NCI-H510A (cell line): ENCODE measurements at regions not wholly inside any gene's neighbourhood (a gene's known extent, or its start where the extent isn't known, plus 50 kb on each side); places are given as distances from the start of the nearest gene placed in this dataset.
"Not testable (repeated sequence)": the region's sequence is repeated elsewhere in the genome, so short reads cannot be mapped to it uniquely, and the experiment has no call there.

Experiments used
- DNase-seq: peaks from one replicate; lab custom pipeline; 2025; lab: John Stamatoyannopoulos, UW

- DNase-seq = no peak
Observed at GRCh38 chr4:117560329-117560728, 474.0 kb upstream of the NDST3 start.

GRCh38 chr4:117574085-117574484 is 460.2 kb upstream of the NDST3 start:
- no peak for DNase-seq

DNA sequence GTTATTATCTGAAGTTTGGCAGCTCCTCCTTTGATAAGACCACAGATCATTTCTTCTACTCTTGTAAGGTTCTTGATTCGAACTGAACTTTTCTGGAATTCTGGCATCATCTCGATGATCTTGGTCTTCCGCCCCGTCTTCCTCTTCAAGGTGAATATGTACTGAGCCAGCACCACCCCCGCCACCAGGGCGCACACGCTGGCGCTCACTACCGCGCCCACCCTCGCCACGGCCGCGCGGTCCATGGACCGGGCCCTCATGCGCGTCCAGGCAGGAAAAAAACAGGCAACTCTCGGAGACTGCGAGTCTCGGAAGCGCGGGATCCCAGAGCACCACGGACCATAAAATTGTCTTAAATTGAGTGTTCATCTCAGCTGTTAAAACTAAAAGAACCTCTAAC is 458.4 kb upstream of the NDST3 start:
- DNase-seq = no peak

GRCh38 chr4:117577686-117578311 is 456.5 kb upstream of the NDST3 start:
- no peak for DNase-seq

DNA sequence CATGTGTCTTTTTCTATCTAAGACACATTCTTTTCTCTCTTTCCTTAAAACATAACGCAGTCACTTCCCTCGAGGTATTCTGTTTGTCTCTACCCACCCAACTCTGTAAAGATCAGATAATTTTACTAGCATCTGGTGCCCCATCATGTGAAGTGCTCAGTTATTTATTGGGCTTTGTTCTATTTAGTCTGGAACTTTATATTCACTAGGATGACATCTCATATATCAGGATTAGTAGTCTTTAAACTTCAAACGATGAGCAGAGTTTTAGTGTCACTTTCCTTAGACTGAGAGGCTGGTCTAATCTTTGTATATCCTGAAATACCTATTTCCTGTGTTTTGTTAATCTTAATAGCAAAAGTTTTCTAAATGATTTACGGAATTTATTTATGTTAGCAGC is 445.5 kb upstream of the NDST3 start:
- no peak for DNase-seq

- DNase-seq = no peak
Observed at GRCh38 chr4:117596917-117597480, 437.3 kb upstream of the NDST3 start.

GRCh38 chr4:117599393-117599792 is 434.9 kb upstream of the NDST3 start:
- DNase-seq = not testable (repeated sequence)

GRCh38 chr4:117600936-117601335 is 433.4 kb upstream of the NDST3 start:
- not testable (repeated sequence) for DNase-seq

- no peak for DNase-seq
Observed at GRCh38 chr4:117610706-117611308, 423.5 kb upstream of the NDST3 start.

DNA sequence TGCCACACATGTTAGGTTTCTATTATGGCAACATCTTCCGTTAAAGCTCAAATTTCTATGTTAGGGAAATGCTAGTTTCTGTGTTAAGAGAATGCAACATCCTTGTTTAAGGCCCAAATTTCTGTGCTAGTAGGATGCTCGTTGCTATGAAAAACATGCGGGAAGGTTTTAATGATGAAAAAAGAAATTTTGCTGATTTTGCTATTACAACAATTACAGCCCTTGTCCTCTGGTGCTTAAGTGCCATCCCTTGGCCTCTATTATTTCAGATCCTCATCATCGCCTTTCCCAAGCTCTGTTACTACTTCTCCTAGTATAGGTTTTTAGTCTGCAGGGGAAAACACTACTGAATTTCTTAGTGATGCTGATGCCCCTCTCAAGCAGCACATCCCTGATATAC is 412.6 kb upstream of the NDST3 start:
- no peak for DNase-seq

DNA sequence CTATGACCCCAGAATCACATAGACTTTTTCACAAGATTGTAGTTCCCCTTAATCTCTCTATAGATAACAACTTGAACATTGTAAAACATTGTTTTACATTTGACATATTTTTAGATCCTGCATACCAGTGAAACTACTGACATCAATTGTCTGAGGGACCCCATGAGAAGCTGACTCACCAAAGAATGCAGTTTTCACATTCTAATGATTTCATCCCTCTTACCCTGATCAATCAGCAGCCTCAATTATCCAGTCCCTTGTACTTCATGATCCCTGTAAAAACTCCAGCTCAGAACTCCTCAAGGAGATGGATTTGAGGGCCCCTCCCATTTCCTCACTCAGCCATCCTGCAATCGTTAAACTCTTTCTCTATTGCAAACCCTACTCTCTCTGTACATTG is 411.0 kb upstream of the NDST3 start:
- DNase-seq = no peak

GRCh38 chr4:117626664-117627063 is 407.6 kb upstream of the NDST3 start:
- DNase-seq = no peak

DNA sequence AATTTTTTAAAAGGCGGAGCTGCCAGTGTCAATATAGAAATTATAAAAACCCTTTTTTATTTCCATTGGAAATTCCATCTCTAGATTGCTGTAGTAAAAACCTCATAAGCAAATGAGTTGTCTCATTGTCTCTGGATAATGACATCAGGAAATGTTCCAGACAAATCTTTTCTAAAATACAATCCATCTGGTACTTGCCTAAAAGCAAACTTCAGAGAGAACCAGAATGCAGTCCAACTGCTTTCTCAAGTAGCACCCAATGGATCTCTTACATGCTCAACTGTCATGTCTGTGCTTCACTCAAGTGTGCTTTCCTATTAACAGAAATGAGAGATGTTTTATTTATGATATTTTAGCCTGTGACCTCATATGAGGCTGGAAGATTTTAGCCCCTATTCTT is 399.6 kb upstream of the NDST3 start:
- no peak for DNase-seq

DNA sequence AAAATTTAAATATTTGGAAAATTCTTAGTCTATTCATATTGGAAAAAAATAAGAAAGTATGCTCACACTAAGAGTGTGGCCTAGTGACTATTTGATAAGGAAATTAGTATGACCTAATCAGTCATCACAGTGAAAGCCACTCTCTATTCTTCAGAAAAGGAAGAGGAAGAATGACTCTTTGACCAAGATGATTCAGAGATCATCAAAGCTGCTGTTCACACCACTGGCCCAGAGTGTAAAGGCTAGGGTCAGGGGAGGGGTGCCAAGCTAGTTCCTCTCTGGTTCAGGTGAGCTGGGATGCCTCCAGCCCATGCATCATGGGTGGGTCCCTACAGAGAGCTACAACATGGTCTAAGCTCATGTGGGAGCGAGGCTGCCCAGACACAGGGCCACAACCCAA is 396.9 kb upstream of the NDST3 start:
- no peak for DNase-seq

DNA sequence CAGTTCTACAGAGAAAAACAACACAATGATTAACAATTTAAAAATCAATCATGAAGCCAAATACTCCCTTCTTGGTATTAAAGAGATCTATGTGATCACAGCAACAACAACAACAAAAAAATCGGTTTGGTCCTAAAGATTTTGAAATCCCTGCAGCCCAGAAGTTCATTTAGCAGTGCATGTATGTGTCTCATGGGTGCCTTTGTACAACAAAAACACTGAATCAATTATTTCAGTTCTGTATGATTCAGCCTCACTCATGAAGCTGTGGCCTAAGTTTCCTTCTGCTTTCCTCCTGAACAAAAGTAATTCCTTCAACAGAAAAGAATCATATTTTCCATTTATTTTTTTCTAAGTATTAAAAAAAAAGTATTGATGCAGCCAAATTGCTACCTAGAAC is 393.4 kb upstream of the NDST3 start:
- no peak for DNase-seq

DNA sequence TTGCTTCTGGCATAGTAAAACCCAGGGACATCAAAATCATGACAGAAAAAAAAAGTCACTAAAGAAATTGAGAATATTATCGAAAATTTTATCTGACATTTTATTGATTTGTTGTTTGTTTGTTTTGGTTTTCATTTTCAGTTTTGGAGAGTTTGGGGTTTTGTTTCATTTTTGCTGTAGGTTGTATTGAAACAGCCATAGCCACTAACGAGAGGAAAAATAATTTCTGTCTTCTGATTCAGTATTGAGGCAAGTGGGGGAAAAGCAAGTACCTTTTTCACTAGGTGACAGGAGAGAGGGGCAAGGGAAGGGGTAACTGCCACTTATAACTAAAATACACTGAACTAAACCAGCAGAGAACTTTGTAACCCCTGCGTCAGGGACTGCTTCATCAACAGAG is 392.8 kb upstream of the NDST3 start:
- DNase-seq = no peak

DNA sequence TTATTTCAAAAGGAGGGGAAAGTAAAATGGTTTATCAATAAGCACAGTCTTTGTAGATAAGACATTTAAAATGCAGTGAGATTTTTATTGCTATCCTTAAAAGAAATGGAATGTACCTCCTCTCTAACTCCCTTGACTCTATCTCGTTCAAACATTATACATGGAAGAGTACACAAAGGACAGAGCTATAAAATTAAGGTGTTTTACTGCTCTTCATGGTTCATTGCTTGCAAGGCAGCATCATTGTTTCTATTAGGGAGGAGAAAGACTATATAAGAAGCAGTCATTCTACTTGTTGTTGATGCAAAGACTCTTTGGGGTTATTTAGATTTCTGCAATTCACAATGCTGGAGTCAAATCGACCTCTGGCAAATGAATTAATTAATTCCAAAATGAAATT is 380.2 kb upstream of the NDST3 start:
- no peak for DNase-seq

DNA sequence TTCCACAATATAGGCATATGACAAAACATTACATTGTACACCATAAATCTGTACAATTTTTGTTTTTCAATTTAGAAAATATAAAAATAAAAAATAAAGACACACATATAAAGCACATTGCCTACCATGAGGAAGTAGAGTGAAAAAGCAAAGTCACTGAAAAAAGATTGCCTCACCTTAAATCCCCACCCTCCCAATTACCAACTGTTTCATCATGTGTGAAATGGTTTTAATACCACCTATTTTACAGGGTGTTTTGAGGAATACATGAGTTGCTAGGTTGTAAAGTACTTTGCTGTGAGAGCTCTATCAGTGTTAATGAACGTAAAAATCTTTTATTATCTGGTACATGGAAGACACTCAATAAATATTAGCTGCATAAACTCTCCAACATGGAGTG is 373.6 kb upstream of the NDST3 start:
- no peak for DNase-seq

- no peak for DNase-seq
Observed at GRCh38 chr4:117661091-117662072, 372.9 kb upstream of the NDST3 start.

DNA sequence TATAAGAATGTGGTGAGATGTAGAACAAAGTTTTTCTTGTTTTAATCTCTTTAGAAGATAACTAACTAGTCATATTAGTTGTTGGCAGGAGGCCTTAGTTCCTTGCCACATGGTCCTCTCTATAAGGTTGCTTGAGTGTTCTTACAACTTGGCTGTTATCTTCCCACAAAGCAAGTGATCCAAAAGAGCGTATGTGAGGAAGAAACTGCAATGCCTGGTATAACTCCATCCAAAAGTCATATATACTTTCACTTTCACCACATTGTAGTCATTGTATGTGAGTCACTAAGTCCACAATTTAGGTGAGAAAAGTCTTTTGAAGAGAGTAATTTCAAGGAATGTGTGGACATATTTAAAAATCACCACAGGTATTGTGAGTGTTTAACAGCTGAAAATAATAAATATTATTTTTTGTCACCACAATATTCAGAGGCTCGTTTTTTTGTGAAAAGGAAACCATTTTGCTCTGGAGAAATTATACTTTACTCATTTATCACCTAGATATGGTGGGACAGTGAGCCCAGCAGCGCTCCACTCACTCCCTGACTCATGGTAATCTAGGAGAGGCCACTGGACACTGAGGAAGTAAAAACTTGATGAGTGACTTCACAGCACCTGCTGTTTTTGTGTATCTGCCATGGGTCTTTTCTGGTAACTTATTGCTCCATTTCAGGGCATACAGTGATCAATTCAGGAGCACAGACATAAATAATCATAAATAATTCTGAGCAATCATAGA is 369.4 kb upstream of the NDST3 start:
- DNase-seq = no peak

- no peak for DNase-seq
Observed at GRCh38 chr4:117676153-117676552, 358.1 kb upstream of the NDST3 start.

- DNase-seq = no peak
Observed at GRCh38 chr4:117678861-117679260, 355.4 kb upstream of the NDST3 start.
